GM12878 (cell line): ENCODE measurements at regions not wholly inside any gene's neighbourhood (a gene's known extent, or its start where the extent isn't known, plus 50 kb on each side); places are given as distances from the start of the nearest gene placed in this dataset.

Experiments
- ATAC-seq: fragments of 200-7000 bp; cut with Tn5 transposase; 3 replicates; pipeline ENCODE4 v1.9.1; 2020; ENCODE audit warnings: mild to moderate bottlenecking, moderate library complexity
- BruUV-seq: library from RNA; stranded (reverse); fragments of 400-500 nt; replicated peaks from 2 replicates; lab custom pipeline; 2021; lab: Mats Ljungman, UMichigan
- CTCF ChIA-PET: fragments of 300-600 bp; sonication (Branson Sonifier 250); formaldehyde crosslinking; extraction: SDS; loops from one replicate; lab custom pipeline; 2021; ENCODE audit warnings: inconsistent platforms; lab: Yijun Ruan, JAX
- POLR2A ChIA-PET: fragments of 350-600 bp; formaldehyde crosslinking; extraction: SDS; loops from one replicate; lab custom pipeline; 2021; ENCODE audit warnings: inconsistent platforms; lab: Charles Lee
- RAD21 ChIA-PET: fragments of 300-600 bp; sonication (Branson Sonifier 250); formaldehyde crosslinking; loops from one replicate; lab custom pipeline; 2023; ENCODE audit warnings: antibody characterized with exemption; ENCODE audit not compliant: unreplicated experiment; lab: Charles Lee
- SMC1A ChIA-PET: fragments of 300-600 bp; sonication (Branson Sonifier 250); formaldehyde crosslinking; loops from one replicate; lab custom pipeline; 2023; ENCODE audit not compliant: unreplicated experiment, uncharacterized antibody; lab: Charles Lee
- DNase-seq: peaks from one replicate; pipeline ENCODE4 v3.0.0-alpha.2; 2011; ENCODE audit warnings: low read depth, low spot score
- FAIRE-seq: peaks from 3 replicates; lab custom pipeline; 2011; peaks lifted over from hg19 to GRCh38; lab: Jason Lieb, UNC
- H2AFZ ChIP-seq: 2 replicates; pipeline ENCODE4 v1.6.0; 2011; ENCODE audit warnings: low read depth, low read length, control low read depth; ENCODE audit not compliant: control insufficient read depth
- H3K27ac ChIP-seq: 2 replicates; pipeline ENCODE4 v1.5.1; 2011; ENCODE audit warnings: control low read depth; ENCODE audit not compliant: control insufficient read depth, insufficient read depth
- H3K27me3 ChIP-seq, 2 experiments: replicated peaks in 1 of 2; 2 replicates each; pipeline versions ENCODE4 v1.6.0 to v1.6.1; 2011; ENCODE audit warnings: low read length in 1 of 2; ENCODE audit not compliant: control insufficient read depth in 2 of 2, insufficient read depth in 2 of 2
- H3K36me3 ChIP-seq, 2 experiments: 2 replicates each; pipeline ENCODE4 v1.5.1; 2011; ENCODE audit warnings: low read length in 1 of 2; ENCODE audit not compliant: control insufficient read depth in 2 of 2, insufficient read depth in 2 of 2
- H3K4me1 ChIP-seq: 2 replicates; pipeline ENCODE4 v1.6.1; 2011; ENCODE audit warnings: mild to moderate bottlenecking, low read length, moderate library complexity, mixed read lengths; ENCODE audit not compliant: control insufficient read depth, insufficient read depth
- H3K4me2 ChIP-seq: 2 replicates; pipeline ENCODE4 v1.6.0; 2011; ENCODE audit warnings: control low read depth; ENCODE audit not compliant: control insufficient read depth, insufficient read depth
- H3K4me3 ChIP-seq: fragments of 200-600 bp; sonication (generic); 2 replicates; pipeline ENCODE4 v1.5.1; 2016
- H3K79me2 ChIP-seq: 2 replicates; pipeline ENCODE4 v1.6.0; 2011; ENCODE audit warnings: low read length; ENCODE audit not compliant: control insufficient read depth, insufficient read depth
- H3K9ac ChIP-seq: 2 replicates; pipeline ENCODE4 v1.8.0; 2011; ENCODE audit warnings: low read length, control low read depth, mixed read lengths; ENCODE audit not compliant: control insufficient read depth, insufficient read depth
- H3K9me3 ChIP-seq: replicated peaks from 3 replicates; pipeline ENCODE4 v1.5.1; 2011; ENCODE audit warnings: mild to moderate bottlenecking, low read length; ENCODE audit not compliant: control insufficient read depth, insufficient read depth
- H4K20me1 ChIP-seq: 2 replicates; pipeline ENCODE4 v1.6.0; 2011; ENCODE audit not compliant: control insufficient read depth, insufficient read depth
- ATF7 ChIP-seq: fragments of 450-650 bp; IDR thresholded peaks from 2 replicates; pipeline ENCODE4 v1.6.1; 2016; ENCODE audit warnings: low read depth, mild to moderate bottlenecking
- CBX3 ChIP-seq: fragments of 200-600 bp; sonication (generic); IDR thresholded peaks from 2 replicates; pipeline ENCODE4 v1.6.1; 2016; ENCODE audit warnings: low read depth, borderline replicate concordance
- CBX5 ChIP-seq: sonication (generic); IDR thresholded peaks from 2 replicates; pipeline ENCODE4 v1.6.1; 2016; ENCODE audit warnings: low read depth, moderate library complexity, mild to moderate bottlenecking, inconsistent platforms
- CEBPB ChIP-seq, 2 experiments: fragments of 150-350 bp in 1 of 2; IDR thresholded peaks; 2 replicates each; pipeline ENCODE4 v1.6.1; 2012 to 2014; ENCODE audit warnings: low read depth in 2 of 2, low read length in 2 of 2, borderline replicate concordance in 1 of 2, inconsistent platforms in 1 of 2
- MEF2B ChIP-seq: fragments of 450-650 bp; IDR thresholded peaks from 2 replicates; pipeline ENCODE4 v1.6.1; 2018; ENCODE audit warnings: mild to moderate bottlenecking, moderate library complexity; ENCODE audit not compliant: partially characterized antibody, poor library complexity, severe bottlenecking
- NR2F1 ChIP-seq: fragments of 450-650 bp; conservative IDR thresholded peaks from 2 replicates; pipeline ENCODE4 v1.6.1; 2017; ENCODE audit warnings: mild to moderate bottlenecking
- RUNX3 ChIP-seq: IDR thresholded peaks from 2 replicates; pipeline ENCODE4 v1.6.1; 2012; ENCODE audit warnings: low read length, inconsistent platforms
- SPI1 ChIP-seq: IDR thresholded peaks from 2 replicates; pipeline ENCODE4 v1.6.1; 2011; ENCODE audit warnings: low read depth, mild to moderate bottlenecking, low read length, moderate library complexity, borderline replicate concordance; ENCODE audit not compliant: insufficient read depth
- WGBS: methylation state at CpG from one replicate; pipeline ENCODE4 v1.1.6; 2016; ENCODE audit warnings: low lambda C conversion rate; ENCODE audit not compliant: insufficient replicate concordance, insufficient coverage; ENCODE audit errors: missing lambda C conversion rate; 5-methylcytosine and 5-hydroxymethylcytosine counted together
- in situ Hi-C: fragments of 300-500 bp; cut with MboI; formaldehyde crosslinking; loops from 9 replicates; pipeline ENCODE4 v1.14.3; 2018; ENCODE audit warnings: mixed read lengths
- intact Hi-C: fragments of 100-400 bp; cut with micrococcal nuclease; formaldehyde crosslinking; loops from one replicate; pipeline ENCODE4 v1.14.2; 2022; ENCODE audit not compliant: unreplicated experiment
- TF ChIP-seq, protein P1 (sequence below): fragments of 450-650 bp; IDR thresholded peaks from 2 replicates; pipeline ENCODE4 v1.6.1; 2017; ENCODE audit warnings: borderline replicate concordance
- TF ChIP-seq, protein P2 (sequence below): fragments of 450-650 bp; IDR thresholded peaks from 2 replicates; pipeline ENCODE4 v1.6.1; 2017; ENCODE audit warnings: mild to moderate bottlenecking
- TF ChIP-seq, protein P3 (sequence below): fragments of 450-650 bp; IDR thresholded peaks from 2 replicates; pipeline ENCODE4 v1.6.1; 2017; ENCODE audit warnings: mild to moderate bottlenecking, moderate library complexity
- TF ChIP-seq, protein P4 (sequence below): fragments of 150-350 bp; IDR thresholded peaks from 2 replicates; pipeline ENCODE4 v1.6.1; 2014; ENCODE audit warnings: mild to moderate bottlenecking, low read depth, low read length

DNA sequence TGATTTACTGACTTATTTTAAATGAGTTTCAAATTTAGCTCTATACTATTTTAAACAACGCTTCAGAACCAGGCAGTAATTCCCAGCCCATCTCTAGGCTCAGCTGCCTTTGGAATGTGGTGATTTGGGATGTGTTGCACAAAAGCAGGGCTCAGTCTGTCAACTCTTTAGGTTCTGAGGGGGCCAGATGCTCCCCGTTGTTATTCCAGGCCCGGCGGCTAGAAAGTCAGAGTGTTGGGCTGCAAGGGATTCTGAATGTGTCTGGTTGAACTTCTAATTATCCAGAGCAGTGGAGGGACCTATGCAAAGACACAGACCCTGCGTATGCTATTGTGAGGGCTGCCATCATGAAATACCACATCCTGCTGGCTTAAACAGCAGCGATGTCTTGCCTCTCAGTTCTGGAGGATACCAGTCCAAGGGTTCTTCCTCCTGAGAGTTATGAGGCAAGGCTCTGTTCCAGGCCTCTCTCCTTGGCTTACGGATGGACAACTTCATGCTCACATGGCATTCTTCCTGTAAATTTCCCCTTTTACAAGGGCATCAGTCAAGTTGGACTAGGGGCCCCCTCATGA is 123.2 kb upstream of the TRIM2 start (continued):
- TF ChIP-seq, protein P1, sequence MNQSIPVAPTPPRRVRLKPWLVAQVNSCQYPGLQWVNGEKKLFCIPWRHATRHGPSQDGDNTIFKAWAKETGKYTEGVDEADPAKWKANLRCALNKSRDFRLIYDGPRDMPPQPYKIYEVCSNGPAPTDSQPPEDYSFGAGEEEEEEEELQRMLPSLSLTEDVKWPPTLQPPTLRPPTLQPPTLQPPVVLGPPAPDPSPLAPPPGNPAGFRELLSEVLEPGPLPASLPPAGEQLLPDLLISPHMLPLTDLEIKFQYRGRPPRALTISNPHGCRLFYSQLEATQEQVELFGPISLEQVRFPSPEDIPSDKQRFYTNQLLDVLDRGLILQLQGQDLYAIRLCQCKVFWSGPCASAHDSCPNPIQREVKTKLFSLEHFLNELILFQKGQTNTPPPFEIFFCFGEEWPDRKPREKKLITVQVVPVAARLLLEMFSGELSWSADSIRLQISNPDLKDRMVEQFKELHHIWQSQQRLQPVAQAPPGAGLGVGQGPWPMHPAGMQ, result no peak
- TF ChIP-seq CEBPB (IDR thresholded peaks at IDR 0.05; ENCODE audit: borderline replicate concordance in 1 of 2, low read depth in 2 of 2, low read length in 2 of 2), result no peak
- TF ChIP-seq MEF2B, result no peak
- no peak for TF ChIP-seq CBX5

DNA sequence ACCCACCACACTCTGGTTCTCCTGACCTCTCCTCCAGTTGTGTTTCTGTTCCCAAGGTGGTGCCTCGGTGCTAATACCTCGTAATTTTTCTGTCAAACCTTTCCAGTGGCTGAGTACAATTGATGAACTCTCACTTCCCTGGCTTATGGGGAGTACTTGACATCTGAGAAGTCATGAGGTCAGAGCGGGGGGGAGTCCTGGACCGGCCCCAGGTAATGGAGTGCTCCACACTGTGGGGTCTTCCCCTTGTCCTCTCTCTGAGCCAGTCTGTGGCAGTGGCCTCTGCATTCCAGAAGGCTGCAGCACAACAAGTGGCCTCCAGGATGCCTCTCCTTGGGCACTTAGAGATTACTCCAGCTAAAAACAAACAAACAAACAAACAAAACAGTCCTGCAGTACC is 122.5 kb upstream of the TRIM2 start:
- POLR2A ChIA-PET, result interaction anchor here (0.9 kb wide), 1 partner anchor 138 kb away, joined by 3 read pairs; no protein-coding TSS in a partner anchor
- H4K20me1 ChIP-seq, result no peaks in the 10 kb centered on the region
- FAIRE-seq, result no peak
- in situ Hi-C loops, result no loop called here
- no peak overlapping the region for H3K27ac ChIP-seq
- H3K36me3 ChIP-seq, result no peaks in the 10 kb centered on the region
- TF ChIP-seq, protein P2, sequence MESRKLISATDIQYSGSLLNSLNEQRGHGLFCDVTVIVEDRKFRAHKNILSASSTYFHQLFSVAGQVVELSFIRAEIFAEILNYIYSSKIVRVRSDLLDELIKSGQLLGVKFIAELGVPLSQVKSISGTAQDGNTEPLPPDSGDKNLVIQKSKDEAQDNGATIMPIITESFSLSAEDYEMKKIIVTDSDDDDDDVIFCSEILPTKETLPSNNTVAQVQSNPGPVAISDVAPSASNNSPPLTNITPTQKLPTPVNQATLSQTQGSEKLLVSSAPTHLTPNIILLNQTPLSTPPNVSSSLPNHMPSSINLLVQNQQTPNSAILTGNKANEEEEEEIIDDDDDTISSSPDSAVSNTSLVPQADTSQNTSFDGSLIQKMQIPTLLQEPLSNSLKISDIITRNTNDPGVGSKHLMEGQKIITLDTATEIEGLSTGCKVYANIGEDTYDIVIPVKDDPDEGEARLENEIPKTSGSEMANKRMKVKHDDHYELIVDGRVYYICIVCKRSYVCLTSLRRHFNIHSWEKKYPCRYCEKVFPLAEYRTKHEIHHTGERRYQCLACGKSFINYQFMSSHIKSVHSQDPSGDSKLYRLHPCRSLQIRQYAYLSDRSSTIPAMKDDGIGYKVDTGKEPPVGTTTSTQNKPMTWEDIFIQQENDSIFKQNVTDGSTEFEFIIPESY, result no peak
- TF ChIP-seq NR2F1, result 0 out of 2 replicates have a peak, but pooled peaks have one; percentile 12
- TF ChIP-seq, protein P3, sequence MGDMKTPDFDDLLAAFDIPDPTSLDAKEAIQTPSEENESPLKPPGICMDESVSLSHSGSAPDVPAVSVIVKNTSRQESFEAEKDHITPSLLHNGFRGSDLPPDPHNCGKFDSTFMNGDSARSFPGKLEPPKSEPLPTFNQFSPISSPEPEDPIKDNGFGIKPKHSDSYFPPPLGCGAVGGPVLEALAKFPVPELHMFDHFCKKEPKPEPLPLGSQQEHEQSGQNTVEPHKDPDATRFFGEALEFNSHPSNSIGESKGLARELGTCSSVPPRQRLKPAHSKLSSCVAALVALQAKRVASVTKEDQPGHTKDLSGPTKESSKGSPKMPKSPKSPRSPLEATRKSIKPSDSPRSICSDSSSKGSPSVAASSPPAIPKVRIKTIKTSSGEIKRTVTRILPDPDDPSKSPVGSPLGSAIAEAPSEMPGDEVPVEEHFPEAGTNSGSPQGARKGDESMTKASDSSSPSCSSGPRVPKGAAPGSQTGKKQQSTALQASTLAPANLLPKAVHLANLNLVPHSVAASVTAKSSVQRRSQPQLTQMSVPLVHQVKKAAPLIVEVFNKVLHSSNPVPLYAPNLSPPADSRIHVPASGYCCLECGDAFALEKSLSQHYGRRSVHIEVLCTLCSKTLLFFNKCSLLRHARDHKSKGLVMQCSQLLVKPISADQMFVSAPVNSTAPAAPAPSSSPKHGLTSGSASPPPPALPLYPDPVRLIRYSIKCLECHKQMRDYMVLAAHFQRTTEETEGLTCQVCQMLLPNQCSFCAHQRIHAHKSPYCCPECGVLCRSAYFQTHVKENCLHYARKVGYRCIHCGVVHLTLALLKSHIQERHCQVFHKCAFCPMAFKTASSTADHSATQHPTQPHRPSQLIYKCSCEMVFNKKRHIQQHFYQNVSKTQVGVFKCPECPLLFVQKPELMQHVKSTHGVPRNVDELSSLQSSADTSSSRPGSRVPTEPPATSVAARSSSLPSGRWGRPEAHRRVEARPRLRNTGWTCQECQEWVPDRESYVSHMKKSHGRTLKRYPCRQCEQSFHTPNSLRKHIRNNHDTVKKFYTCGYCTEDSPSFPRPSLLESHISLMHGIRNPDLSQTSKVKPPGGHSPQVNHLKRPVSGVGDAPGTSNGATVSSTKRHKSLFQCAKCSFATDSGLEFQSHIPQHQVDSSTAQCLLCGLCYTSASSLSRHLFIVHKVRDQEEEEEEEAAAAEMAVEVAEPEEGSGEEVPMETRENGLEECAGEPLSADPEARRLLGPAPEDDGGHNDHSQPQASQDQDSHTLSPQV, result no peak
- TF ChIP-seq CBX3, result no peak
- TF ChIP-seq SPI1, result no peak
- TF ChIP-seq, protein P4, sequence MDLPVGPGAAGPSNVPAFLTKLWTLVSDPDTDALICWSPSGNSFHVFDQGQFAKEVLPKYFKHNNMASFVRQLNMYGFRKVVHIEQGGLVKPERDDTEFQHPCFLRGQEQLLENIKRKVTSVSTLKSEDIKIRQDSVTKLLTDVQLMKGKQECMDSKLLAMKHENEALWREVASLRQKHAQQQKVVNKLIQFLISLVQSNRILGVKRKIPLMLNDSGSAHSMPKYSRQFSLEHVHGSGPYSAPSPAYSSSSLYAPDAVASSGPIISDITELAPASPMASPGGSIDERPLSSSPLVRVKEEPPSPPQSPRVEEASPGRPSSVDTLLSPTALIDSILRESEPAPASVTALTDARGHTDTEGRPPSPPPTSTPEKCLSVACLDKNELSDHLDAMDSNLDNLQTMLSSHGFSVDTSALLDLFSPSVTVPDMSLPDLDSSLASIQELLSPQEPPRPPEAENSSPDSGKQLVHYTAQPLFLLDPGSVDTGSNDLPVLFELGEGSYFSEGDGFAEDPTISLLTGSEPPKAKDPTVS, result no peak
- TF ChIP-seq RUNX3, result no peak
- no peak for TF ChIP-seq ATF7
- TF ChIP-seq, all 136 proteins: peak for 1
- intact Hi-C loops, result no loop called here
- SMC1A ChIA-PET, result interaction anchor here (1.0 to 5.0 kb wide), 5 partner anchors 20 to 234 kb away, joined by 3 to 85 read pairs (median 5); no protein-coding TSS in a partner anchor
- ATAC-seq, result no peak
- 43% methylated on average over 4 of the region's 4 CpGs for WGBS
- Histone ChIP-seq H3K4me3 (no peak overlapping the region), H3K4me1 (no peaks in the 10 kb centered on the region), H3K79me2 (no peaks in the 10 kb centered on the region), H3K9me3 (no peaks in the 10 kb centered on the region), H3K4me2 (no peak overlapping the region), H2AFZ (no peak overlapping the region), H3K27me3 (no peaks in the 10 kb centered on the region; a peak in 2 of 4 replicates), H3K9ac (no peak overlapping the region)
- CTCF ChIA-PET, result interaction anchor here (1.1 to 6.4 kb wide), 6 partner anchors 13 to 673 kb away, joined by 4 to 269 read pairs (median 17); partner anchors contain the start of genes ARFIP1 and TIGD4
- BruUV-seq, result no TSS peak
- RAD21 ChIA-PET, result interaction anchor here (0.8 to 2.5 kb wide), 4 partner anchors 46 to 235 kb away, joined by 3 to 71 read pairs (median 4); no protein-coding TSS in a partner anchor
- no peak for DNase-seq
